ENCODE measurements at regions not wholly inside any gene's neighbourhood (a gene's known extent, or its start where the extent isn't known, plus 50 kb on each side); places are given as distances from the start of the nearest gene placed in this dataset.
"Not testable (repeated sequence)": the region's sequence is repeated elsewhere in the genome, so short reads cannot be mapped to it uniquely, and the experiment has no call there.

DNA sequence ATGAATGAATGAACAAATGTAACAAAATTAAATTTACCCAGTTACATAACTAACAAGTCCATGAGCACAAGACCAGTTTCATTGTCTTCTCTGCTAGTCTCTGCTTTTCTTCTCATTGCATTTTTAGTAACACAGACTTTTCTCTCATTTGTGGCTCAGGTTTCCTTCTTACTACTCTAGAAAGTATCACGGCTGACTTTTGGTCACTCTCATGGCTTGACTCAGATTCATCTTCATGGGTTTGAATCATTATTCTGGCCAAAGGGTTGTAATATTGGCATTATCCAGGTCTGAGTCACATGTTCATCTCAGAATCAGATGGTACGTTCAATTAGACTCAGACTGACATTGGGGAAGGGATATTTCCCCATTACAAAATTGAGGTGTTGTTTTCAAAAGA is 121.5 kb upstream of the SATB1 start:
- no peak for DNase-seq (ENCODE audit: low read depth)

DNA sequence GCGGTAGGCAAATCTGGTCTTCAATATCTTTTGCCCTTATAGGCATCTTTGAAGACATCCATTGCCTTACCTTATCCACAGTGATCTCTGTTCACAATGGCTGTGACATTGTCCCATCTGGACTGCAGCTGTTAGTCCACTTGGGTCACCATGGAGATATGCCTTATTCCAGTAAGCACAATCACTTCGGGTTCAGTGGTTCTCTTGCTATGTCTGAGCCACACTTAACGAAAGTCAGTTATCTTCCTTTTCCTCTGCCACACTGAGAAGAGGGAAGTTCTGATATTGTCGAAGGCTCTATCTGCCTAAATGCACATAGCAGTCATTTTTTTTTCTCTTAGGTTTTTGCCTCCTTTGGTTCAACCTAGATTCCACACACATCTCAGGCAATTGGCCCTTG is 119.0 kb upstream of the SATB1 start:
- no peak for DNase-seq (ENCODE audit: low read depth)

DNA sequence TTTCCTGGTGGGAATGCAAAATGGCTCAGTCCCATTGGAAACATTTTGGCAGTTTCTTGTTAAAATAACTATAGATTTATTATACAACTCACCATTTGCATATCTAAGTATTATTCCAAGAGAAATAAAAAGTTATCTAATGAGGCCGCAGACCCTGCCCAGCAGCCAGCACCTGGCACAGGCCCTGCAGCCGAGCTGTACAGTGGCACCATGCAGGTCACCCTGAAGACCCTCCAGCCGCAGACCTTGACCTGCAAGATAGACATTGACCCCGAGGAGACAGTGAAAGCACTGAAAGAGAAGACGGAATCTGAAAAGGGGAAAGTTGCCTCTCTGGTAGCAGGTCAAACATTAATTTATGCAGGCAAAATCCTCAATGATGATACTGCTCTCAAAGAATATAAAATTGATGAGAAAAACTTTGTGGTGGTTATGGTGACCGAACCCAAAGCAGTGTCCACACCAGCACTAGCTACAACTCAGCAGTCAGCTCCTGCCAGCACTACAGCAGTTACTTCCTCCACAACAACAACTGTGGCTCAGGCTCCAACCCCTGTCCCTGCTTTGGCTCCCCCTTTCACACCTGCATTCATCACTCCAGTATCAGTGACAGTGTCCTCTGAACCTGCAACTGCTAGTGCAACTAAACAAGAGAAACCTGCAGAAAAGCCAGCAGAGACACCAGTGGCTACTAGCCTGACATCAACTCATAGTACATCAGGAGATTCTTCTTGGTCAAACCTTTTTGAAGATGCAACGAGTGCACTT is 113.5 kb upstream of the SATB1 start:
- no peak for DNase-seq (ENCODE audit: low read depth)

DNA sequence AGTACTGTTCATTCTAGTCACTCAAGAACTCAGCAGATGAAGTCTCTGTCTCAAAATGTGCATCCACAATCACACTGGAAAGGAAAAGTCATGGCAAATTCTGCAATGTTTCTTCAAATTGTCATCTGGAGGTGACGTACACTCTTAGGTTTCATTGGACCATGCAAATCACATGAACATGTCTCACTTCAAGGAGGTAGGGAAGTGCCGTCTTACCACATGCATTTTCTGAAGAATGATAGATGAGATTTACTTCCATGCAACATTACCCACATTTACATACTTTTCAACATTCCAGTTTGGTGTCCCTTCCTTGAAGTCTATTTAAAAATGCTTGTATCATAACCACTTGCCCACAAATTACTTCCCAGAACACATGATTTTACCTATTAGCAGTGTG is 107.9 kb upstream of the SATB1 start:
- no peak for DNase-seq (ENCODE audit: low read depth)

DNA sequence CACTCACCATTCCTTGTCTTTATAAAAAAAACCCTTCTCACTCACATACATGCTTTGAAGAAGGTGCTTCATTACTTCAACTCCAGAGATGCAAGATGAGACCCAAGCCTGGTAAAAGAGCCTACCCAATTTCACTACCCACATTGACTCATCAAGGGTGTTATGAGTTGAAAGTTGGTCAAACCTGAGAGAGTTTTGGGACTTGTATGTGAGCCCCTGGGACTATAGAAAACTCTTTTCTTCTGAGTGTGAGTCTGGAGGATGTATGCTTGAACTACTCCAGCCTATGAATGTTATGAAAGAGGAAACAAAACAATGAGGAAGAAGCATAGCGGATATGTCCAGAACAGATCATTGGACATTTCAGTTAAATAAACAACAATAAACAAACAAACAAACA is 106.5 kb upstream of the SATB1 start:
- DNase-seq (ENCODE audit: low read depth) = no peak

DNA sequence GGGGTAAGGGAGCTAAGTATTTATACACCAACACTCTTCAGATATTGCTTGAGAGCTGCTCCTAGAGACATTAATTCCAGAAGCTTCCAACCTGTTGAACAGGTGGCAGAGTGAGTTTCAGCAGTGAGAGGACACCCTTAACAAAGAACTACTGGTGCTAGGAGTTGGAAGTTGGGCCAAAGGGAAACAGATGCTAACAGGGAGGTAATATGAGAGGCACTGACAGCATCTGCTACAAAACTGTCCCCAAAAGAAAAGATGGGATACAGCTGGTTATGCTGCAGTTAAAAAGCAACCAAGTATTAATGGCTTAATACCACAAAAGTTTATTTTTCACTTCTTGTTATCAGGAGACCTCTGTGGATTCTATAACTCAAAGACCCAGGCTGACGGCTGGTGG is 104.5 kb upstream of the SATB1 start:
- DNase-seq (ENCODE audit: low read depth) = no peak

DNA sequence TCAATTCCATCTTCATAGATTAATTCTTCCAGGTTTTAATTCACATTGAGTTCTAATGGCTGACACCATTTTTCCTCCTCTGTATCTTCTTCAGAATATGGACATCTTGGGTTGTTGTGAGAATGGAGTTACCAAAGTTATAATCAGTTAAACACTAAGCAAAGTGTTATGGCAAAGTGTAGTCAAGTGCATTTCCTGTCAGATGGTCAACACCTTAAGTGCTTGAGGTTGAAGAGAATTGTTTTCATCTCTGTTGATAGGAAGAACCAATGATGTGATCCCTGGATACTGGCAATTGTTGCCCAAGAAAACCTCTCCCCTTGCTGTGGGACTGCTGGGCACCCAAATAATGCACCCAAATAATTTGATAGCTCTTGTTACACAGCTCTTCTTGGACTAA is 102.6 kb upstream of the SATB1 start:
- no peak for DNase-seq (ENCODE audit: low read depth)

DNA sequence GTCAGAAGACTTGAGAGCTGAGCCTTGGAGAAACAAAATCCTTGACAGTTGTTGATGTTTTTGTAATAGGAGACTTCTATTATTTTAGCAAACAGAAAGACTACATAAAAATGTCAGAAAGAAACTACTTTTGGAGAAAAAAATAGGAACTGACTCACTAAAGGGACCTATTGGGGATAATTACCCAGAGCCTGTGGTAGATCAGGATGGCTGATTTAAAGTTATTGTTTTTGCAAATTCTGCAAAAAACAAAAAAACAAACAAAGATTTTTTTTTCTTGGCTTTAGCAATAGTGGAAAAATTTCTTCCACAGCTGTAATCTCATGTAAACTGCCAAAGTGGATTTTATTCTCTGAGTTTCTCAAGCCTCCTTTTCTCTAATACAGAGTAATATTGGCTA is 101.5 kb upstream of the SATB1 start:
- DNase-seq (ENCODE audit: low read depth) = no peak

DNA sequence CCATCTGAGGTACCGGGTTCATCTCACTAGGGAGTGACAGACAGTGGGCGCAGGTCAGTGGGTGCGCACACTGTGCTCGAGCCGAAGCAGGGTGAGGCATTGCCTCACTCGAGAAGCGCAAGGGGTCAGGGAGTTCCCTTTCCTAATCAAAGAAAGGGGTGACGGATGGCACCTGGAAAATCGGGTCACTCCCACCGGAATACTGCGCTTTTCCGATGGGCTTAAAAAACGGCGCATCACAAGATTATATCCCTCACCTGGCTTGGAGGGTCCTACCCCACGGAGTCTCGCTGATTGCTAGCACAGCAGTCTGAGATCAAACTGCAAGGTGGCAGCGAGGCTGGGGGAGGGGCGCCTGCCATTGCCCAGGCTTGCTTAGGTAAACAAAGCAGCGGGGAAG is 91.0 kb upstream of the SATB1 start:
- DNase-seq (ENCODE audit: low read depth) = not testable (repeated sequence)

DNA sequence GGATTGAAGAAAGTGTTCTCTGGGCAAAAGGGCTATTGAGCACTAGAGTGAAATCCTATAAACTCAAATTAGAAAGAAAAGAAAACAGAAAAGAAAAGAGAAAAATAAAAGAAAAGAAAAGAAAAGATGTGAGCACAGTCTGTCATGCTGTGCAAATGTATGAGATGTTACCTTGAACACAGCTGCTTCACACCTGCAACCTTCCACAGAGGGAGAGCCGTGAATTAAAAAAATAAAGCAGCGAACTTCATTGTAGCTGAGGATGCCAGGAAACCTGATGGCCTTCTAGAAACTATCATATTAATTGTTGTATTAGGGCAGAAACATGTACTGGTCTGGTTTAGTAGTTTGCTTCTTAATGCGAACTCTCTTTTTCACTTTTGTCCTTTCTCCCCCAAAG is 88.0 kb upstream of the SATB1 start:
- DNase-seq (ENCODE audit: low read depth) = no peak

DNA sequence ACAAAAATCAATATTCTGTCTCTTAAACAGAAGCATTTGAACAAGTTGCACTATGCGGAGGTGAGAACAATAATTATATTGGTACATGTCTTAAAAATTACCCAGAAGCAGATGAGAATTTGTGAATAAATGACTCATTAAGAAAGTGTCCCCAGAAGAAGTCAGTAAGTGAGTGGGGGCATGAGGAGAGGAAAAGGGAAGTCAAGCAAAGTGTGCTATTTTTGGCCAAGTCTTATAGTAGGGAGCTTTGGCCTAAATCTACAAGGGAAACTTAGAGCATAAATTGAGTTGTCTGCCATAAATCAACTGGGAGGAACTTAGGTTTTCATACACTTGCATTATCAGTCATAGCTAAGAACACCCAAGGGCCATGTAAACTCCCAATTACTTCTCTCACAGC is 86.9 kb upstream of the SATB1 start:
- DNase-seq (ENCODE audit: low read depth) = no peak

DNA sequence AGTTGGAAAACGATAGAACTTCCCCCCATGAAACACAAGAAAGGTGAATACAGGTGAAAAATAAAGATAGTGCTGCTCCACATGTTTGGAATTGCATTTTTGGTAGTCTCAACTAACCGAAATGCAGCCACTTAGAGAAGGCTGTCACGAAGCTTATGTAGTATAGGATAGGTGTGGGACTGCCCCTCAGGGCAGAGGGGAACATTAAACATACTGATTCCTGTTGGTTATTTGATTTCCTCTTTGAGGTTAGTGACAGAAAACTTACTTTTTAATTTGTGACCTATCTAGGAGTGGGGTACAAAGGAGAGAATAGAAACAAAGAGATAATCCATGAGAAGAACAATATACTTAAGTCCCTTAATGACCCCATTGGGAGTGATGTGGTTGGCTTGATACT is 85.8 kb upstream of the SATB1 start:
- no peak for DNase-seq (ENCODE audit: low read depth)

DNA sequence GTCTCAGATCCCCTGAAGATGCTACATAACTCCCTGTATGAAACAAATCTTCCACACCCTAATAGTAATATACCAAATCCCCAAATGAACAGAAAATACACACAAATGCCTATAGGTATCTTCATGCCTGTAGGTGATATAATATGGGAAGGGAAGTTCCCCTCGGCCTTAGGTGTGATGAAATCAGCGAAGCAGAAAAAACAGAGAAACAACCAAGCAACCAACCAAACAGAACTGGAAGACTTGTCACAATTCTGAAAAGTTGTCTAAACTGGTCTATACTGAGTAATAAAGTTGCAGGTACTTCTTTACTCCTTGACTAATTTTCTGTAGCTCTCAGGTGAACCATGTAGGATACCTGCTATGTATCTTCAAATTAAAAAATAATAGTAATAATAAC is 82.2 kb upstream of the SATB1 start:
- no peak for DNase-seq (ENCODE audit: low read depth)

DNA sequence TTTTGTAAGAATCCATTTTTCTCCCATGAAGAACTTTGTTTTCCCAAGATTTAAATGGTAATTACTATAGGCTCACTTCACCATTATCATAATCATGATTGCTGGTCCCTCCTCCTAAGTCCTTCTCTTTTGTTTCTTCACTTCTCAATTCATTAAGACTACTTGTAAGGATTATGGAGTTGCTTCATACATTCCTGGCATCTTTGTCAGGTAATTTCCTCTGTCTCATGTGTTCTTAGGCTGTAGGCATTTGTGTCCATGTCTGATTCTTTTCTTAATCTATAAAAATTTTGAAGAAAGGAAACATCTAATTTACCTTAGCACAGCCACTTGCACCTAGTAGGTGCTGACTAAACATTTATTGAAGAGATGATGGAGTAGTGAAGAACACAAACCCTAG is 79.9 kb upstream of the SATB1 start:
- DNase-seq (ENCODE audit: low read depth) = no peak

DNA sequence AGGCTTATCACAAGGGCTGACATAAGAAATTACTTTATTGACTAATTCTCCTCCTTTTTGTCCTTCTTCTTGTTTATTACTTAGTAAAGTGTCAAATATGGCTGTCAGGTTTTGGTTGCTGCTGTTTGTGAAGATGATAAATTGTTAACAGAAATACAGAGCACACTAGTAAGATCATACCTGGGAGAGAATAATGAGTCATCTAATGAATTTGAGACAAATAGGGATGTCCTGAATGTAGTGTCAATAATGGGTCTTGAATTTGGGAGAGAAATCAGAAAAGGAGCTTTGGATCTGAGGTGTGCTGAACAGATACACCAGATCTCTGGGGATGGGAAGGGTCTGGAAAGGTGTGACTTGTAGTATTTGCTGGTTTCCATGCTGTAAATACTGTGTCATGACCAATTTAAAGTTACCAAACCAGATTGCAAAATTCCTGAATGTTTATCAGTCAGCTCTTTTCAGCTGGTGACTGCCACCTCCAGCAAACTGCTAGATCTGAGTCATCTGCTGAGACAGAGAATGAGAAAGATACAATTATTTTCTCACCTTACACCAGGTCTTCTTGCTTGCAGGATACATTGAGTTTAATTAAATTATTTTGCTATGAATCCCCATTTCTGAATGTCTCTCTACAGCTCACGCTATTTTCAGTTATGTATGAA is 76.7 kb upstream of the SATB1 start:
- DNase-seq (ENCODE audit: low read depth) = no peak

DNA sequence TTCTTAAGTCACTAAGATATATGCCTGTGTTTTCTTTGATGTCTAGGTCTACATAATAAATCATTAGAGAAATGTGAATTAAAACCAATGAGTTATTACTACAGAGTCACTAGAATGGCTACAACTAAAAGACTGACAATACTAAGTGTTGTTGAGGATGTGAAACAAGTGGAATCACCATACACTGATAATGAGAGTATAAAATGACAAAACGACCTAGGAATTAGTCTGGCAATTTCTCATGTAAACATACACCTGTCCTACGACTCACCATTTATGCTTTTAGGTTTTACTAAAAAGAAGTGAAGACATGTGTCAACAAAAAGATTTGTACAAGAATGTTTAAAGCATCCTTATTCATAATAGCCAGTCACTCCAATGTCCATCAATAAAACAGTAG is 75.2 kb upstream of the SATB1 start:
- DNase-seq (ENCODE audit: low read depth) = no peak

DNA sequence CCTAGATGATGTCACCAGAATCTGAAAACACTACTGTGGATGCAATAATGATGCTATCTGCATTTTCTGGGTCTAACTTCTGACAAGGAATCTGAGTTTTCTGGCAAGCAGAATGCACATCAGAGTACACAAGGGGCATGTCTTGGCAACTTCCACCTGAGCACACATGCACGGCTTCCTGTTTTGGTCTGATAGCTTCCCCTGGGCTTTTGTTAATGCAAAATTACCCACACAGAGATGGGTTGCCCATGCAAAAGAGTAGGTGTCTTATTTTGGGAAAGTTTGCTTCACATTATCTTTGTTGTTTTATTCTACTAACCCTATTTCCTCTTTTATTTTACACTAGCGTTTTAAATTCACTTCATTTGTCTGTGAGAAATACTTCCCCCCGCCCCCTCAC is 74.2 kb upstream of the SATB1 start:
- DNase-seq (ENCODE audit: low read depth) = no peak

DNA sequence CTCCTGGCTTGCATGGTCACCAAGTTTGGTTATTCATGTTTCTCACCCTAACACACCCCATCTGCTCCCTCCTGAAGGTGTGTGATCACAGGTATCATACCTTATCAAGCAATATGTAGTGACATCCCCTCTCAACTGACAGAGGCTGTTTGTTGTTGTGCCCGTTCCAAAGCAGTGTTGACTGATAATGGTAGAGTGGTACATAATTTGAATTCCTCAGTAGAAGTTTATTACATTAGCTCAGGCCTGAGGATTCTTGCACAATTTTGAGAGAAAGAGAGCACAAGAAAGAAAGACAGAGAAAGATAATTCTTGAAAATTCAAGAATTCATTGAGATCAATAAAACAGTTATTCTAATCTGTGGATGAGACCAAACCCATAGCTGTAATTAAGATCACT is 69.1 kb upstream of the SATB1 start:
- no peak for DNase-seq (ENCODE audit: low read depth)

DNA sequence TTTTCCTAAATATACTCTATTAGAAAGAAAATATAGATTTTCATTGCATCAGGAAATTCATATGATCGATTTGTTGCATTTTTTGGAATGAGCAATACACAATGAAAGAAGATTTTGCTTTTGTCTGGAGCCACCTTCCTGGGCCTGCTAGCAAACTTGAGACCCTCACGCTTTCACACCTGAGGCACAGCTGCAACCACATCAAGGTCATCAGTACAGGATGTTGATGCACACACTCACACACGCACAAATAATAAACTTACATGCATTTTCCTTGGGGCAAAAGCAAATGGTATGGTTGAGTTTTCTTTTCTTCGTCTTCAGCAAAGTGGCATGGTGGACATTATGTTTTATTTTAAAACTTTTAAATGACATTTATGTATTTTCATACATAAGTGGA is 64.8 kb upstream of the SATB1 start:
- no peak for DNase-seq (ENCODE audit: low read depth)

DNA sequence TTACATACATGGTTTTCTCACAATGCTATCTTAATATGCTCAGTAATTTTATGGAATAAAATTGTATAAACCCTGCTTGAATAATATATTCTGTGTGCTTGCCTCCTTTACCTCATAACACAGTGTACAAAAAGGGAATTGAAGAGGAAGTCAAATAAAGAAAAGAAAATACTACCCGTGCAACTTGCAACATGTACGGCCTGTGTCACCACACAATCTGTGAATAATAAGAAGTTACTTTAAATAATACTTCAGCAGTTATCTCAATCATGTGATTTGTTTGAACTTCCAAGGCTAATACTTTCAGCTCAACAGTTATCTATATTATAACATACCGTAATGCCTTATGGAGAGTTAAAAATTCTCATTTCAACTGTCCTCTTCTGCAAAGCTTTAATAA is 58.1 kb upstream of the SATB1 start:
- DNase-seq (ENCODE audit: low read depth) = no peak

DNA sequence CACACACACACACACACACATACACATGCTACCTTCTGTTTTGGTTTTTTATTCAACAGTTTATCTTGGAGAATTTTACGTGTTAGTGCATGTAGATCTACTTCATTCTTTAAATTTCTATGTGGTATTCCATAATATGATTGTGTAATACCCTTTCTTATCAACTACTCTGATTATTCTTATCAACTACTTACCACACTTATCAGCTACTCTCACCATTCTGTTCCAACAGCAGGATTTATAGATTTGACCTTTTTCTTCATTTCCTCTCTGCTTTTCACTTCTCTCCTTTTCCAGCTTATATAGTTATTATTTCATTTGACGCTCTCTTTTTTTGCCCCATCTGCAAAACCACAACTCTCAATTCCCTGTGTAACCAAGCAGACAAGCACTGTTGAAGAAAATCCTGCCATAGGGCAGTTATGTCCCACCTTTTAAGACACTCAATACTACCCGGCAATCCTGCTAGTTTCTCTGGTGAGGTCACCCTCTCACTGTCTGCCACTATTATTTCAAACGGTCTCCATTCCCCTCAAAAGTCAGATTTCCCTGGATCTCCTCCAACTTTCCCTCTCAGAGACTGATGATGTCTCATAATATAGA is 56.9 kb upstream of the SATB1 start:
- DNase-seq (ENCODE audit: low read depth) = no peak

DNA sequence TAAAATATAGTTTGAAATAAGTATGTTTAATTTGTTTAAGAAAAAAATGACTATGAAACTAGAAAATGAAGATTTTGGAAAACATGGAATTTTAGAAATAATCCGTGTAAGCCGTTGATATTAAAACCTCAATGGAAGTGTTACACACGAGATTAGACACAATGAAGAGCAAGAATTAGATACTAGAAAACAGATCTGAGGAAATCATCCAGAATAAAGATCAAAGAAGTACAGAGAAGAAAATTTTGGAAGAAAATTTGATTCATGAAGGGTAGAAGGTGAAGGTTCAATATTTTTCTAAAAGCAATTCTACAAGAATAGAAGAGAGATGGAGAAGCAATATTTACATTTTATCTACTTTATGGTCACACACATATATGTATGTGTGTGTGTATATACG is 52.5 kb upstream of the SATB1 start:
- DNase-seq (ENCODE audit: low read depth) = no peak

Measured in iris pigment epithelial cell (primary cell).